K562 (cell line): ENCODE measurements at regions not wholly inside any gene's neighbourhood (a gene's known extent, or its start where the extent isn't known, plus 50 kb on each side); places are given as distances from the start of the nearest gene placed in this dataset.

ENCODE experiments used
- ATAC-seq: fragments of 200-7000 bp; cut with Tn5 transposase; 3 replicates; pipeline ENCODE4 v1.9.1; 2020; ENCODE audit warnings: moderate library complexity
- BruUV-seq: library from RNA; stranded (reverse); fragments of 400-500 nt; replicated peaks from 2 replicates; lab custom pipeline; 2021; lab: Mats Ljungman, UMichigan
- CTCF ChIA-PET: fragments of 300-600 bp; formaldehyde crosslinking; extraction: SDS; loops from one replicate; lab custom pipeline; 2021; ENCODE audit warnings: low intra/inter-chr PET ratio; lab: Yijun Ruan, JAX
- POLR2A ChIA-PET: fragments of 300-600, 350-650 bp; sonication (Branson Sonifier 250); formaldehyde crosslinking; extraction: SDS; loops from one replicate; lab custom pipeline; 2021; ENCODE audit warnings: antibody characterized with exemption, inconsistent platforms; lab: Yijun Ruan, JAX
- DNase-seq, 4 experiments: peaks; one replicate each; pipeline versions ENCODE4 v3.0.0 to v3.0.0-alpha.2; 2011 to 2018; ENCODE audit warnings: low spot score in 3 of 4, mixed read lengths in 3 of 4; ENCODE audit errors: extremely low read depth in 1 of 4
- FAIRE-seq: peaks from 2 replicates; lab custom pipeline; 2011; peaks lifted over from hg19 to GRCh38; lab: Jason Lieb, UNC
- H2AFZ ChIP-seq: 2 replicates; pipeline ENCODE4 v1.6.0; 2011; ENCODE audit warnings: low read depth, low read length, control low read depth, inconsistent platforms
- H3K27ac ChIP-seq: fragments of 200-600 bp; 3 replicates; pipeline ENCODE4 v1.8.0; 2011; ENCODE audit warnings: low read depth, mild to moderate bottlenecking, control low read depth, inconsistent platforms, low read length, moderate library complexity, mixed read lengths; ENCODE audit errors: extremely low read depth
- H3K27me3 ChIP-seq, 2 experiments: fragments of 300-600 bp in 1 of 2; 2 replicates in 1 of 2; 3 replicates in 1 of 2; pipeline versions ENCODE4 v1.6.0 to v1.8.0; 2011; ENCODE audit warnings: inconsistent platforms in 2 of 2, low read length in 2 of 2, mild to moderate bottlenecking in 1 of 2, mixed read lengths in 1 of 2, moderate library complexity in 1 of 2; ENCODE audit not compliant: control insufficient read depth in 2 of 2, insufficient read depth in 2 of 2
- H3K36me3 ChIP-seq: fragments of 300-600 bp; 3 replicates; pipeline ENCODE4 v1.8.0; 2011; ENCODE audit warnings: mild to moderate bottlenecking, low read length, inconsistent platforms; ENCODE audit not compliant: control insufficient read depth, insufficient read depth
- H3K4me1 ChIP-seq, 2 experiments: fragments of 200-600 bp in 1 of 2; replicated peaks in 1 of 2; 2 replicates in 1 of 2; 3 replicates in 1 of 2; pipeline versions ENCODE4 v1.5.1 to v1.8.0; 2011; ENCODE audit warnings: inconsistent platforms in 2 of 2, low read length in 2 of 2, mild to moderate bottlenecking in 1 of 2, mixed read lengths in 1 of 2, moderate library complexity in 1 of 2; ENCODE audit not compliant: control insufficient read depth in 2 of 2, insufficient read depth in 2 of 2
- H3K4me2 ChIP-seq: 2 replicates; pipeline ENCODE4 v1.6.1; 2011; ENCODE audit warnings: low read length, control low read depth, inconsistent platforms, mixed read lengths; ENCODE audit not compliant: insufficient read depth
- H3K4me3 ChIP-seq: fragments of 200-600 bp; sonication (generic), shearing (Covaris generic); 2 replicates; pipeline ENCODE4 v1.5.1; 2016; ENCODE audit warnings: control low read depth, inconsistent platforms
- H3K79me2 ChIP-seq: fragments of 200-600 bp; 3 replicates; pipeline ENCODE4 v1.8.0; 2011; ENCODE audit warnings: low read length, inconsistent platforms; ENCODE audit not compliant: control insufficient read depth, insufficient read depth
- H3K9ac ChIP-seq, 2 experiments: 2 replicates each; pipeline versions ENCODE4 v1.6.0 to v1.6.1; 2011; ENCODE audit warnings: low read depth in 2 of 2, low read length in 2 of 2, control low read depth in 1 of 2, inconsistent platforms in 1 of 2, mild to moderate bottlenecking in 1 of 2, mixed read lengths in 1 of 2; ENCODE audit not compliant: insufficient read depth in 1 of 2
- H3K9me1 ChIP-seq: one replicate; pipeline ENCODE4 v1.6.0; 2011; ENCODE audit warnings: inconsistent platforms, mild to moderate bottlenecking, low read length, moderate library complexity; ENCODE audit not compliant: control insufficient read depth, insufficient read depth
- H3K9me3 ChIP-seq: replicated peaks from 2 replicates; pipeline ENCODE4 v1.5.1; 2011; ENCODE audit warnings: low read depth, low read length, inconsistent platforms; ENCODE audit not compliant: control insufficient read depth, insufficient read depth
- H4K20me1 ChIP-seq: replicated peaks from 2 replicates; pipeline ENCODE4 v1.6.1; 2011; ENCODE audit warnings: low read length, inconsistent platforms, mixed read lengths; ENCODE audit not compliant: control insufficient read depth, insufficient read depth
- ZBTB40 ChIP-seq, 2 experiments: fragments of 450-650 bp in 1 of 2; sonication (generic) in 1 of 2; formaldehyde crosslinking in 1 of 2; IDR thresholded peaks; 2 replicates each; pipeline versions ENCODE4 v1.7.1 to v1.9.0; 2016 to 2022; ENCODE audit warnings: inconsistent platforms in 1 of 2, mild to moderate bottlenecking in 1 of 2, missing genetic modification reagents in 1 of 2
- ZNF140 ChIP-seq: fragments of 250-450 bp; sonication (Bioruptor Pico); IDR thresholded peaks from 2 replicates; pipeline ENCODE4 v1.8.0; 2021; ENCODE audit warnings: moderate library complexity, mild to moderate bottlenecking, inconsistent platforms
- WGBS: fragments of 100-300 bp; shearing (Covaris generic); methylation state at CpG from one replicate; pipeline ENCODE4 v1.1.6; 2016; ENCODE audit warnings: low coverage, mixed read lengths; ENCODE audit not compliant: insufficient coverage; ENCODE audit errors: missing lambda C conversion rate; 5-methylcytosine and 5-hydroxymethylcytosine counted together
- in situ Hi-C: fragments of 300-500 bp; cut with MboI; formaldehyde crosslinking; loops from 4 replicates; pipeline ENCODE4 v1.15.0; 2018; ENCODE audit warnings: inconsistent platforms, mixed read lengths
- intact Hi-C: fragments of 100-400 bp; cut with micrococcal nuclease; formaldehyde crosslinking; loops from 2 replicates; pipeline ENCODE4 v1.14.2; 2022

GRCh38 chr6:22078802-22079545 lies 217.9 kb downstream of the PRL start:
- H3K9me1 ChIP-seq = no peaks in the 10 kb centered on the region
- in situ Hi-C loops (no loop called here), intact Hi-C loops (no loop called here)
- H3K4me2 ChIP-seq = peak overlapping the region; percentile 35; the same call in 1 of the 2 replicates
- ChIA-PET POLR2A (interaction anchor here (0.6 to 1.2 kb wide), 3 partner anchors 10 to 199 kb away, joined by 3 to 5 read pairs (median 3); no protein-coding TSS in a partner anchor), CTCF (no interaction called here)
- peaks cover 0 to 6% of the 10 kb centered on the region in 2 experiments; a peak in 2 of 5 replicates for H3K4me1 ChIP-seq
- FAIRE-seq = no peak
- peak overlapping the region; percentile 83 for H2AFZ ChIP-seq
- no peaks in the 10 kb centered on the region for H4K20me1 ChIP-seq
- no peaks in the 10 kb centered on the region for H3K9me3 ChIP-seq
- H3K27ac ChIP-seq = no peak overlapping the region
- peak; percentile 64 for ATAC-seq
- DNase-seq = no peak
- H3K4me3 ChIP-seq = no peak overlapping the region
- H3K79me2 ChIP-seq = no peaks in the 10 kb centered on the region
- no peak overlapping the region for H3K9ac ChIP-seq
- 29% methylated on average over 8 of the region's 8 CpGs for whole genome bisulfite sequencing
- H3K27me3 ChIP-seq = no peaks in the 10 kb centered on the region
- BruUV-seq = no TSS peak
- peak; percentile 72 for TF ChIP-seq ZBTB40 (IDR thresholded peaks at IDR 0.05)
- TF ChIP-seq ZBTB40 (CRISPR knock-in tag; IDR thresholded peaks at IDR 0.05) = no peak
- TF ChIP-seq ZNF140 (CRISPR knock-in tag) = no peak
- TF ChIP-seq, all 486 proteins: peak for 1
- no peaks in the 10 kb centered on the region for H3K36me3 ChIP-seq
